PC-3 (cell line): ENCODE measurements at regions not wholly inside any gene's neighbourhood (a gene's known extent, or its start where the extent isn't known, plus 50 kb on each side); places are given as distances from the start of the nearest gene placed in this dataset.

Experiments used
- ATAC-seq: fragments of 200-7000 bp; cut with Tn5 transposase; 2 replicates; pipeline ENCODE4 v1.9.1; 2020; ENCODE audit warnings: mild to moderate bottlenecking, moderate library complexity
- BruUV-seq: library from RNA; stranded (reverse); fragments of 400-500 nt; replicated peaks from 2 replicates; lab custom pipeline; 2021; lab: Mats Ljungman, UMichigan
- CTCF ChIA-PET: fragments of 300-600 bp; sonication (Branson Sonifier 250); formaldehyde crosslinking; loops from one replicate; lab custom pipeline; 2022; ENCODE audit warnings: antibody characterized with exemption; lab: Charles Lee
- POLR2A ChIA-PET: fragments of 300-600 bp; sonication (Branson Sonifier 250); formaldehyde crosslinking; loops from one replicate; lab custom pipeline; 2022; ENCODE audit warnings: antibody characterized with exemption; ENCODE audit not compliant: unreplicated experiment; lab: Charles Lee
- DNase-seq: peaks from one replicate; pipeline ENCODE4 v3.0.0-alpha.2; 2015
- H2AFZ ChIP-seq: fragments of 300-600 bp; sonication (generic); 2 replicates; pipeline ENCODE4 v1.6.0; 2016; ENCODE audit warnings: antibody characterized with exemption, low read length
- H3F3A ChIP-seq: fragments of 300-600 bp; sonication (generic); one replicate; pipeline ENCODE4 v1.6.0; 2017; ENCODE audit warnings: antibody characterized with exemption, low read length, control low read depth, mild to moderate bottlenecking; ENCODE audit not compliant: unreplicated experiment
- H3K27ac ChIP-seq: fragments of 300-600 bp; sonication (generic); 2 replicates; pipeline ENCODE4 v1.5.1; 2016; ENCODE audit warnings: mild to moderate bottlenecking, low read length
- H3K27me3 ChIP-seq: fragments of 300-600 bp; sonication (generic); 2 replicates; pipeline ENCODE4 v1.6.1; 2016; ENCODE audit warnings: low read length, mixed read lengths
- H3K36me3 ChIP-seq: fragments of 300-600 bp; sonication (generic); 2 replicates; pipeline ENCODE4 v1.6.1; 2016; ENCODE audit warnings: low read depth, mixed run types, low read length, mixed read lengths
- H3K4me1 ChIP-seq: fragments of 300-600 bp; sonication (generic); 2 replicates; pipeline ENCODE4 v1.5.1; 2016; ENCODE audit warnings: low read length; ENCODE audit not compliant: insufficient read depth
- H3K4me2 ChIP-seq: fragments of 300-600 bp; sonication (generic); 2 replicates; pipeline ENCODE4 v1.6.0; 2016; ENCODE audit warnings: low read length
- H3K4me3 ChIP-seq: fragments of 300-600 bp; sonication (generic); 2 replicates; pipeline ENCODE4 v1.5.1; 2016; ENCODE audit warnings: mild to moderate bottlenecking, low read length, mixed read lengths
- H3K79me2 ChIP-seq: fragments of 300-600 bp; sonication (generic); 2 replicates; pipeline ENCODE4 v1.6.1; 2017; ENCODE audit warnings: low read length, mixed read lengths
- H3K9ac ChIP-seq: fragments of 300-600 bp; sonication (generic); 2 replicates; pipeline ENCODE4 v1.6.0; 2016; ENCODE audit warnings: mild to moderate bottlenecking, low read length
- H3K9me2 ChIP-seq: fragments of 300-600 bp; sonication (generic); replicated peaks from 2 replicates; pipeline ENCODE4 v1.6.1; 2016; ENCODE audit warnings: mixed run types, low read length, mixed read lengths
- H3K9me3 ChIP-seq: fragments of 300-600 bp; sonication (generic); 2 replicates; pipeline ENCODE4 v1.6.1; 2016; ENCODE audit warnings: low read length, mixed read lengths
- H4K20me1 ChIP-seq: fragments of 300-600 bp; sonication (generic); 2 replicates; pipeline ENCODE4 v1.6.1; 2016; ENCODE audit warnings: low read length, mixed read lengths
- CTCF ChIP-seq: fragments of 300-600 bp; sonication (generic); conservative IDR thresholded peaks from 2 replicates; pipeline ENCODE4 v1.5.1; 2017; ENCODE audit warnings: antibody characterized with exemption, low read depth, mild to moderate bottlenecking, low read length
- EZH2 ChIP-seq: fragments of 300-600 bp; sonication (generic); IDR thresholded peaks from one replicate; pipeline ENCODE4 v1.6.1; 2017; ENCODE audit warnings: antibody characterized with exemption, mild to moderate bottlenecking, low read length; ENCODE audit not compliant: unreplicated experiment
- EZH2phosphoT487 ChIP-seq: fragments of 300-600 bp; sonication (generic); IDR thresholded peaks from 2 replicates; pipeline ENCODE4 v1.6.1; 2018; ENCODE audit warnings: mild to moderate bottlenecking, antibody characterized with exemption, low read length, borderline replicate concordance
- intact Hi-C: fragments of 100-400 bp; cut with micrococcal nuclease; formaldehyde crosslinking; loops from 2 replicates; pipeline ENCODE4 v1.9.0; 2023

- Histone ChIP-seq H2AFZ (no peak overlapping the region), H3K9ac (no peak overlapping the region), H3K9me2 (no peaks in the 10 kb centered on the region), H3K4me1 (no peaks in the 10 kb centered on the region), H3K36me3 (no peaks in the 10 kb centered on the region), H4K20me1 (no peaks in the 10 kb centered on the region), H3K27me3 (no peaks in the 10 kb centered on the region), H3K27ac (no peak overlapping the region), H3F3A (no peaks in the 10 kb centered on the region), H3K9me3 (no peaks in the 10 kb centered on the region), H3K4me2 (no peak overlapping the region), H3K4me3 (no peak overlapping the region), H3K79me2 (no peaks in the 10 kb centered on the region)
- ChIA-PET POLR2A (no interaction called here), CTCF (no interaction called here)
- ATAC-seq = peak; percentile 70
- no peak for DNase-seq
- intact Hi-C loops = loop anchor here (5.0 kb wide), 1 partner anchor 64 kb away; no protein-coding TSS in a partner anchor
- no TSS peak for BruUV-seq
- no peak for TF ChIP-seq EZH2
- no peak for TF ChIP-seq CTCF
- no peak for TF ChIP-seq EZH2phosphoT487
These were observed 62.2 kb upstream of the SLC12A2 start for GRCh38 chr5:128021411-128021810.
